ENCODE measurements at regions not wholly inside any gene's neighbourhood (a gene's known extent, or its start where the extent isn't known, plus 50 kb on each side); places are given as distances from the start of the nearest gene placed in this dataset.

DNA sequence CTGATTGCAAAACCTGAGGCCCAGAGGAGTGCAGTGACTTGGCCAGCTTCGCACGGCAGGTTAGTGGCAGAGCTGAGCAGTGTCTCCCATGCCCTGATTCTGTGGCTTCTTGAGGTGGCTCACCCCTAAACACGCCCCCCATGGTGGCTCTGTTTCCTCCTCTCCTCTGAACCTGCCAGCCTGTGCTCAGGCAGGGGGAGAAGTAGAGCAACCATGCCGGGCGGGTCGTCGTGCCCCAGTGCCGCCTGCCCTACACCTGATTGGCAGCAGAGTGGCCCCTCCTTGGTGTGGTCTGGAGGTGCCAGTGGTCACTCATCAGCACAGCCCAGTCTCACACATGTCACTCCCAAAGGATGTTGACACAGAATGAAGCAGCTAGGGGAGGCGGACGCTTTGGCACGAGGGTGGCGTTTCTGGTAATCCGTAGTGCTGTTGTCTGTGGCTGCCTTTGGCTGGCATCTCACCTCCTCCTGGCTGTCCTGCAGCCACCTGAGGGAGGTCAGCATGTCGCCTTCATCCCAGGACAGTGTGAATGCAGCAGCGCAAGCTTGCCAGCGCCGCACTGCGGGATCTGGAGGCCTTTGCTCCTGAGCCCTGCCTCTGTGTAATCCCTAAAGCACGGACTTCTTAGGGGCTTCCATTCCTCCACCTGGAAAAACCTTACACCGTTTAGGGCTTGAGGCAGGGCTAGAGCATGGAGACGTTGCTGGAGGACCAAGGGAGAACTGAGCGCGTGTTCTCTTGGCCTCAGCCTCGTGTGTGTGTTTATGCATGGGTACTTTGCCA, 294.7 kb downstream of the SEC14L1 start:
- DNase-seq = no peak

GRCh38 chr17:77436058-77436442, 295.3 kb downstream of the SEC14L1 start:
- no peak for DNase-seq

DNA sequence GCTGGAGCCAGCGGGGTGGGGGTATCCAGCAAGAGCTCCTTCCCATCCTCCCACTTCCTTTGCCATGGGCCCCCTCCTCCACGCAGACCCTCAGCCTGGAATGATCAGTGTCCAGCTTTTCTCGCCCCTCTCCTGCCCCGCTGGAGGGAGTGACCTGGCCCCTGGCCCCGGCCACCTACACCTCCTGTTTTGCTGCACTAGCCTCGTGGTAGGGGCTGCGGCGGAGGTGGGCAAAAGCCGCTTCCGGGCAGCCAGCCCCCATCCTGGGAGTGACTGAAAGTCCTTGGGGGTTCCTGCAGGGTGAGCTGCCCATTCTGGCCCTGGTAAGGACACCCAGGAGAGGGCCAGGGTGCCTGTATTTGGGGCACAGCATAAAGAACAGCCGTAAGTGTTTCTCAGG, 295.7 kb downstream of the SEC14L1 start:
- DNase-seq = no peak

- DNase-seq = no peak
Observed at GRCh38 chr17:77437017-77437416, 296.2 kb downstream of the SEC14L1 start.

DNA sequence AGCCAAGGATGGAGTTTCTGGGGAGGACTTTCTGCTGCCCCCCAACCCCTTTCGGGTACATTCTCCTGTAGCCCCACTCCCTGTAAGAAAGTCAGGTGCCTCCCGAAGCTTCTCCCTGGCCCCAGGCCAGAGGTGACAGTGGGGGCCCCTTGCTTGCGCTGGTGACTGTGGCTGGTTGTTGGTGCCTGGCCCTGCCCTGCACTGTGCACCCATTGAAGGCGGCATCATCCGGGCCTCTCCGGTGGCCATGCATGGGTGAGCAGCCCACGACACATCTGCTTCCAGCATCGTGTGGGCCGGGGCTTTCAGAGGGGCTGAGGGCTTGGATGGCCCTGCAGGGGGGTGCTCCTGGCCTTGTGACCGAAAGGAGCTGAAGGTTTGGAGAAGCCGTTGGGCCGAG, 297.0 kb downstream of the SEC14L1 start:
- no peak for DNase-seq

GRCh38 chr17:77438241-77439188, 297.7 kb downstream of the SEC14L1 start:
- no peak for DNase-seq

DNA sequence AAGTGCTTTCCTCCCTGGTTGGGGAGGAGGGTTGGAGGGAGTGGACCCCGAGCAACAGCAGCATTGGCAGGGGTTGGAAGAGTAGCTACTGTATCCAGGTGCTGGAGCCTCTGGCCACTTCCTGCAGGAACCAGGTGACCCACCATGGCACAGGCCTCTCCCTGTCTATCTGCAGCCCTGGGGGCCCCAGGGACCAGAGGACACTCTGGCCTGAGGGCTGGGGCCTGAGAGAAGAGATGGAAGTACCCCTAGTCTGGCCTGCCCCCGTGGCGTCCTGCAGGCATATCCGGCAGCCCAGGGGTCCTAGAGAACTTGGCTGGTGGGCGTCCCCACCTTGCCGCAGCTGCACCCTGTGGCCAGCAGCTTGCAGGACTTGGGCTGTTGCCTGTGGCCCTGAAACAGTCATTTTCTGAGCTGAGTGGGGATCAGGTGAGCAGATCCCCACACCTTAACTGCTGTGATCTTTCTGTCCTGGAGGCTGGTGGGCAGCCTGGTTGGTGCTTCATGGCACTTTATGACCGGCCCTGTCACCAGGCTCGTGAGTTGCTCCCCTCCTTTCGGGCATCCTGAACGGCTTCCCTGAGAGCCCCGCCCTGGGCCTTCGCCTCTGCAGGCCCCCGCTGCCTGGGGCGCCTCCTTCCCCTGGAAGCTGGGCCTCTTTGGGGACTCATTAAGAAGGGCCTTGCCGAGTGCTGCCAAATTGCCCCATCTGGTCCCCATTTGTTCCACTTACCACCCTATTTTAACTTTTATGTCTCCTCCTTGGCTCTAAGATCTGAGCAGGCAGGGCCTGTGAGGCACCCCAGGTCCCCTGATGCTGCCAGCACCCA, 298.6 kb downstream of the SEC14L1 start:
- DNase-seq = no peak

DNA sequence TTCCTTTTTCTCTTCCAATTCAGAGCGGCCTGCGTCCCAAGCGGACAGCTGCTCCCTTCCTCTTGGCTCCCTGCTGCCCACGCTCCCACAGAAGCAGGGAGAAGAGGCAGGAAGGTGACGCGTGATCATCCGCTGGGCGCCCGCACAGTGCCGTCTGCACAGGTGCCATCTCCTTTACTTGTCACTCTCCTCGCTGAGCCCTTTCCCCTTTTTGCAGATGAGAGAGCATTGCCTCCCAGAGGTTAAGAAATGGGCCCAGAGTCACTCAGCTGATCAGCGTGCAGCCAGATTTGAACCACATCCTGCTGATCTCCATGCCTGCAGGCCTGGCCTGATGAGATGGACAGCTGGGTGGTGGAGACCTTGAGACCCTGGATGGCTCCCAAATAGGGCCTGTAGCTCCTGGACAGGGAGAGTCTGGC, 299.8 kb downstream of the SEC14L1 start:
- no peak for DNase-seq

- no peak for DNase-seq
Observed at GRCh38 chr17:77441130-77441920, 300.6 kb downstream of the SEC14L1 start.

DNA sequence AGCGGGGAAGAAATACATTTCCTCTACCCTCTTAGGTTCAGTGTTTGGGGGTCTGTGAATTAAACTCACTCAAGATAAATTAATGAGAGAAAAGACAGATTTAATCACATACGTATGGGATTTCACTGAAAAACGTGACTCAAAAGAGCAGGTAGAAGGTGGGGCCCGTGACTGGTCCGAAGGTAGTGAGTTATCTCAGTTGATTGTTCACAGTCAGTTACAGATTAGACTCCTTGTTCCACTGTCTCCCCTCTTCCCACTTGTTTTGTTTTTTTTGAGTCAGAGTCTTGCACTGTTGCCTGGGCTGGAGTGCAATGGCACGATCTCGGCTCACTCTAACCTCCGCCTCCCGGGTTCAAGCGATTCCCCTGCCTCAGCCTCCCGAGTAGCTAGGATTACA, 301.2 kb downstream of the SEC14L1 start:
- no peak for DNase-seq

DNA sequence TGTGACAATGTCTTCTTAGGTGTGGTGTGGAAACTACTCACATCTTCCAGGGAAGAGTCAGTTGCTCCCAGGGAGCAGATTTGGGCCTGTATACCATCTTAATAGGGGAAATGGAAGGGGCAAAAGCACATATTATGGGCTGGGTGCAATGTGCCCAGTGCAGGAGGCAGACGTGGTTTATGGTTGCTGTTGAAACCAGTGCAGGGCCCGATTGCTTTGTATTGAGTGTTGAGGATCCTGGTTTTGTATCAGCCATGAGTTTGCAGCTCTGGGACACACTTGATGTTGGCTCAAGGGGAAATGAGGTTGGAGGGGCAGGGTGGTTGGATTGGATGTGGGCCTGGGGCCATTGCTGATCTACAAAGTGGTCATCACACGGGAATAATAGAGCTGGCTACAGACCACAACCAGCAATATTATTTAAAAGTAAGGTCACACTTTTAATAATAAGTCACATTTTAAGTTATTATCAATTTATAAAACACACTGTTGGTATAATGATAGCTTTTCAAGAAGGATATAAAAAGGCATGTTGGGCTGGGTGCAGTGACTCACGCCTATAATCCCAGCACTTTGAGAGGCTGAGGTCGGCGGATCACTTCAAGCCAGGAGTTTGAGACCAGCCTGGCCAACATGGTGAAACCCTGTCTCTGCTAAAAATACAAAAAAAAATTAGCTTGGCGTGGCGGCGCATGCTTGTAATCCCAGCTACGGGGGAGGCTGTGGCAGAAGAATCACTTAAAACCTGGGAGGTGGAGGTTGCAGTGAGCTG, 302.4 kb downstream of the SEC14L1 start:
- no peak for DNase-seq

- no peak for DNase-seq
Observed at GRCh38 chr17:77443748-77444260, 303.0 kb downstream of the SEC14L1 start.

- DNase-seq = no peak
Observed at GRCh38 chr17:77444628-77444983, 303.8 kb downstream of the SEC14L1 start.

- no peak for DNase-seq
Observed at GRCh38 chr17:77444984-77445759, 304.4 kb downstream of the SEC14L1 start.

- no peak for DNase-seq
Observed at GRCh38 chr17:77445760-77446532, 305.2 kb downstream of the SEC14L1 start.

DNA sequence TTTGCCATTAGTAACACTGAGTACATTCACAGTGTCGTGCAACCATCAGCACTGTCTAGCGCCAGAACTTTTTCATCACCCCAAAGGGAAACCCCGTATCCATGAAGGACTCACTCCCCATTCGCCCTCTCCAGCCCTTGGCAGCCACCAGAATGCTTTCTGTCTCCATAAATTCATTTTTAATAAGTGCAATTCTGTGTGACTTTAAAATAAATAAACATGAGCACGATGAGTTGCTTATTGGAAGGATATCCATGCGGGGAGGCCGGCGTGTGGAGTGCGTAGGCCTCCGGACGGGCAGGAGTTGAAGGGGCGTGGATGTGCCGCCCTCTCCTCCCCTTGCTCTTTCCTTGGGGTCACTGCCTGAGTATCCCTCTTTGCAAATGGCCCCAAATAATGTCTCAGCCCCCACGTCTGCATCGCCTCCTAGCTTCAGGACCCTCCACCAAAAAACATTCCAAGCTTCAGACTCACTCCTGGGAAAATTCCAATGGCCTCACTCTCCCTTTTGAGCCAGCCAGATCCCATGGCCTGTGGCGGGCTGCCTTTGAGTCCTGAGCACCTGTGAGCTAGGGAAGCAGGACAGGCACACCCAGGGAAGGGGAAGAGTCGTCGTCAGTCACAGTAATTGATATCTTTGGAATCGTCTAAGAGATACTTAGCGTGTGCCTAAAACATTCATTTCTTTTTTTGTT, 306.3 kb downstream of the SEC14L1 start:
- no peak for DNase-seq

GRCh38 chr17:77449373-77449907, 308.7 kb downstream of the SEC14L1 start:
- DNase-seq = no peak

DNA sequence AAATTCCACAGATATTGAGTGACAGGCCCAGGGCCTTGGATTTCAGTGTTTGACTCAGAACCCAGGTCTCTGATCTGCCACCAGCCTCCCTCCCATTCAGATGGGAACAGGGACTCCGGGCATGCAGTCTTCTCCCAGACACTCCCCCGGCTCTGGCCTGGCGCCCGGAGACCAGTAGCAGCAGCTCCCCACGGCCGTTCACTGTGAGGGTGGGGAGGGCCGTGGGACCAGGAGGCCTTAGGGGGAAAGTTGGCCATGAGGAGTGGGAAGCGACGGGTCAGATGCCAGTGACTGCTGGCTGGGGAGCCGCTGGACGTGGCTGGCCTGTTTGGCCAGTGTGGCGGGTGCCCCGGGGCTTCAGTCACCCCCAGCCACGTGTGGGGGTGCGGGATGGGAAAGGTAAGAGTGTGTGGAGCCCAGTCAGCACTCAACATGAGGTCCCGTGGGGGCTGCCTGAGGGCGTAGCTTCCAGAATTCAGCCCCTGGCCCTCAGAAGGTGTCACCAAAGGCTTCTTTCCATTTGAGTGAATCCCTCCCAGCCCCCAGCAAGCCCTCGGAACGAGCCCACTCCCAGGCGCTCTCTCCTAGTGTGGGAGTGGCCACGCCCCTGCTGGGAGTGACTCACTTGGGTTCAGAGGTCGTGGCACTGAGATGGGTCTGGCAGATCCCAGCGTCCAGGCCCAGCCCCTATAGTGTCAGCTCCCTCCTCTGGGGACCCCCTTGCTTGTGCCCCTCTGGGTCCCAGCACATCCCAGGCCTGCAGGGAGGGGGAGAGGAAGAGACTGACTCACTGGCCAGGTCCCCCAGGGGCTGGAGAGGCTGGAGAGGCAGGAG, 309.4 kb downstream of the SEC14L1 start:
- no peak for DNase-seq

Data from SW 1271 (cell line).